Prostate gland (tissue), 2 donors: ENCODE measurements at regions not wholly inside any gene's neighbourhood (a gene's known extent, or its start where the extent isn't known, plus 50 kb on each side); places are given as distances from the start of the nearest gene placed in this dataset.

Source experiments
- CTCF ChIP-seq, 4 experiments: fragments of 200-600 bp in 2 of 4; fragments of 450-650 bp in 2 of 4; sonication (generic) in 2 of 4; IDR thresholded peaks; 1 replicate in 3 of 4; 2 replicates in 1 of 4; pipeline ENCODE4 v1.5.1; 2016 to 2019; ENCODE audit warnings: antibody characterized with exemption in 4 of 4, mild to moderate bottlenecking in 2 of 4, moderate library complexity in 2 of 4
- POLR2A ChIP-seq: fragments of 450-650 bp; IDR thresholded peaks from one replicate; pipeline ENCODE4 v1.6.1; 2016; ENCODE audit warnings: antibody characterized with exemption, mild to moderate bottlenecking
- POLR2AphosphoS5 ChIP-seq: sonication (generic); formaldehyde crosslinking; IDR thresholded peaks from one replicate; pipeline ENCODE4 v1.6.1; 2017; ENCODE audit warnings: antibody characterized with exemption

GRCh38 chr11:129681344-129682114, 134.1 kb upstream of the TMEM45B start:
- TF ChIP-seq CTCF (IDR thresholded peaks at IDR 0.05), result no peak
- no peak for TF ChIP-seq POLR2A
- no peak for TF ChIP-seq POLR2AphosphoS5
